HG03103 (cell line): ENCODE measurements at regions not wholly inside any gene's neighbourhood (a gene's known extent, or its start where the extent isn't known, plus 50 kb on each side); places are given as distances from the start of the nearest gene placed in this dataset.

Source experiments
- ATAC-seq: cut with Tn5 transposase; IDR thresholded peaks from one replicate; pipeline ENCODE4 v1.9.1; 2021; ENCODE audit warnings: low read depth; ENCODE audit not compliant: unreplicated experiment

- ATAC-seq = no peak
Measured at GRCh38 chr15:35320158-35320780, 225.7 kb downstream of the DPH6 start.

DNA sequence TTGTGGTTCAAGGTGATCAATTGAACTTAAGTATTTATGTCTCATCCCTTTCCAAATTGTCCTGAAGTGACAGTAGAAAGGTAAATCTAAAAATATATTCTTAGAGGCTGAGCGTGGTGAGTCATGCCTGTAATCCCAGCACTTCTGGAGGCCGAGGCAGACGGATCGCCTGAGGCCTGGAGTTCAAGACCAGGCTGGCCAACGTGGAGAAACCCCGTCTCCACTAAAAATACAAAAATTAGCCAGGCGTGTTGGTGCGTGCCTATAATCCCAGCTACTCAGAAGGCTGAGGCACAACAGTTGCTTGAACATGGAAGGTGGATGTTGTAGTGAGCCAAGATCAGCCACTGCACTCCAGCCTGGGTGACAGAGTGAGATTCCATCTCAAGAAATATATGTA lies 226.6 kb downstream of the DPH6 start:
- no peak for ATAC-seq

- no peak for ATAC-seq
Measured at GRCh38 chr15:35317217-35317616, 228.7 kb downstream of the DPH6 start.

DNA sequence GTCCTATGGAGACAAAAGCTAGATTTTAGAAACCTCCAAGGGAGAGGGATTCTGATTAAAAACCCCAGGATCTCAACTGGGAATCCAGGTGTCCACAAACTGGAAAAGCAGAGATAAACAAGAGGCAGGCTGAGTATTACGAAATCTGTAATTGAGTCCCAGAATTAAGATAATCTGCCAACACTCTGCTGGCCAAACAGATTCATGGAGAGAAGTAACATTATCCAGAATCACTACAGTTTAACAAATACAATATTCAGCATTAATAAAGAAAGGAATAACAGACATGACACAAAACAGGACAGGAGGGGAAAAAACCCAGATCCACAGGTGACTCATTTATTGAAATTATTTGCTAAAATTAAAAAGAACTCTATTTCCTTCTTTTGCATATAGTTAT lies 227.2 kb upstream of the NANOGP8 start:
- ATAC-seq = no peak

DNA sequence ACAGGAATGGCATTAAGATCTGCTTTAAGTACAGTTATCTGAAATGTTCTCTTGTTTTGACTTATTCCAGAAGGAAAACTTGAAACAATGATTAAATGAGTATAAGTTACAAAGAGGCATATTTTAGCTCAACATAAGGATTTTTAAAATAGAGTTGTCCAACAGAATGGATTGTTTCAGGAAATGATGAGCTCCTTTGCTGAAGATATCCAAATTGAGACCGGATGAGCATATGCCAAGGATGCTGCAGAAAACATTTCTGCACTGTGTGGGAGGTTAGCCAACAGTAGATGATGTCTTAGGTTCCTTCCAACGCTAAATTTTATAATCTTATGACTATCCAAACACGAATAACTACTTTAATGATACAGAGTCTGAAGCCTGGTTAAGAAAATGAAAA lies 226.5 kb upstream of the NANOGP8 start:
- ATAC-seq = no peak

DNA sequence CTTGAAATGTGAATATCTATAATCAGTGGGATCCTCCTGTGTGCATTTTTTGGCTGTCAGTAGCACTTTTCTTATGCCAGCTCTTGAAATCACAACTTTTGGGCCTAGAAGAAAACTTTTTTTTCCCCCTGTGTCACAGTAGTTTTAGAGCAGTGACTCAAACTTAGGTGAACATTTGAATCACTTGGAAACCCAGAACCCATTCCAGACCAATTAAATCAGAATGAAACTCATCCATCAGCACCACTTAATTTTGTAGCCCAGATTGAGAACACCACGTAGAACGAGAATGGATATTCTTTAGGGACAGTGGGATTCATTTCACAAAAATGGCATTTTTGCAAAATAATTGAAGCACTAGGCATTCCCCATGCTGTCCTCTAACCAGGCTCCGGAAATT lies 224.8 kb upstream of the NANOGP8 start:
- ATAC-seq = no peak

GRCh38 chr15:35308802-35309201 lies 223.7 kb upstream of the NANOGP8 start:
- no peak for ATAC-seq

DNA sequence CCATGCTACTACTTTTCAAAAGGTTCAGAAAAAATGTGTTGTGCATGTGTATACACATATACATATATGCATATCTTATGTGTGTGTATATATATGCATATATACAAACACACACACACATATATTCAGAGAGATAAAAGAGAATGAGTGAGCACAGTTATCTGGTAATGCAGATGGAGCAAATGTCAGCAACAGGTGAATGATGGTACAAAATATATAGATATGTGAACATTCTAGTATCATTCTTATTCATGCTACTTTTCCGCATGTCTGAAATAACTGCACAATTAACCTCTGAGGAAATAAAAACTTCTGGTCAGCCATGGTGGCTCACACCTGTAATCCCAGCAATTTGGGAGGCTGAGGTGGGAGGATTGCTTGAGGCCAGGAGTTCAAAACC lies 222.6 kb upstream of the NANOGP8 start:
- ATAC-seq = no peak

GRCh38 chr15:35307026-35307425 lies 221.9 kb upstream of the NANOGP8 start:
- no peak for ATAC-seq

- no peak for ATAC-seq
Measured at GRCh38 chr15:35306361-35306981, 221.4 kb upstream of the NANOGP8 start.

DNA sequence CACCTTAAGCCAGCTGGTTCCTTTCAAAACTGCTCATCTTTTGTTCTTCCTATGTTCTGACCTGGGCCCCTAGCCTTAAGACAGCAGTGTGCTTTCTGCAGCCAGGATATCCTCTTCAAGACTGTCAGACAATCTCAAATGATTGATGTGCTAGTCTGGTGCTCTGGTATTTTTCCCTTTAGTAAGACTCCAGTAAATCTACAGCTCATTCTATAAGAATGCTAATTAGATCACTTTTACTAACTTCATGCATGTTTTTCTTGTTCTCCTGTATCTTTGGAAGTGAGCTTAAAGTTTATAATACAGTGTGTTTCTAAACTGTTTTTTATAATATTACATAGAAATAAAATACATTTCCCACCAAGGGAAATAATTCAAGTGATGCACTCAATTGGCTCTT lies 220.9 kb upstream of the NANOGP8 start:
- no peak for ATAC-seq

- ATAC-seq = no peak
Measured at GRCh38 chr15:35305031-35305550, 220.0 kb upstream of the NANOGP8 start.

DNA sequence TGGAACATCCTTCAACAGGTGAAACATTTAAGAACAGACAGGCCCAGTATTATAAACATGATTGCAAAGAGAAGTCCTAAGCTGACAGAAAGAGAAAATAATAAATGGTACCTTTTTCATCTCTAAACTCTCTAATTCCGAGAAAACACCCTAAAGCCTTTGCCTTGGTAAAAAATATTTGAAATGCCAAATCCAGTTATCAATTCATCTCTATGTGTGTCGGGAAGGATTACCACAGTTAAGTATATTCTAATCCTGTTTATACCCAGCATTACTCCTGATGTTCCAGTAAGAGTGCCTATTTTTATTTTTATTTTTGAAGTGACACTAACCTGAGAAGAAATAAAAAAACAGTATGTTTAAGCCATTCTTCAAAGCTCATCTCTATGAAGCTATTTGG lies 219.3 kb upstream of the NANOGP8 start:
- ATAC-seq = no peak

- no peak for ATAC-seq
Measured at GRCh38 chr15:35302334-35302733, 217.2 kb upstream of the NANOGP8 start.

- no peak for ATAC-seq
Measured at GRCh38 chr15:35301088-35301487, 216.0 kb upstream of the NANOGP8 start.

DNA sequence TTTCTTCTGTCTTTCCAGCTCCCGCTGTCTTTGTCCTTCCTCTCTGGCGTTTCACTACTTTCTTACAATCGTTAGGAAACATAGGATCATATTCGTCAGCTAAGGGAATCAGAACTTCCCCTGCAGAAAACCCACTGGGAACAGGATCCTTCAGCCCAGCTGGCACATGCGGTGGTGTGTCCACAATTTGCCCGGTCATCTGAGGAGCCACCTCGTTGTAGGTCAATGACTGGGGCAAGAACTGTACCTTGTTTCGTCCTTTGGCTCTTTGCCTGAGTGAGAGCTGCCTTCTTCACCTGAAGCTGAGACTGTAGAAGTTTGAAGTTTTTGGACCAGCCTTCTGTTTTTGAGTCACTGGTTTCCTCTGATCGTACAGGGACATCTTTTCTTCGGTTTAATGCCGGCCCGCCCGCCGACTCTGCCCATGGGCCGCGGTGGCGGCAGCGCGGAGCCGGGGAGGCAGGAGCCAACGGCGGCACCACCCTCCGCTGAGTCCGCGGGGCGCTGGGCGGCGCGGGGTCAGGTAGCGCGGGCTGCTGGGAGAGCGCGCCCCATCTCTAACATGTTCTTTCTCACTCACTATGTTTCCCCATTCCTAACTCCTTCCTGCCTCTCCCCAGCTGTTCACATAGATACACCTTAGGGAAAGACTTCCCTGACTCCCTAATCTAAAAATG lies 214.1 kb upstream of the NANOGP8 start:
- ATAC-seq = no peak

DNA sequence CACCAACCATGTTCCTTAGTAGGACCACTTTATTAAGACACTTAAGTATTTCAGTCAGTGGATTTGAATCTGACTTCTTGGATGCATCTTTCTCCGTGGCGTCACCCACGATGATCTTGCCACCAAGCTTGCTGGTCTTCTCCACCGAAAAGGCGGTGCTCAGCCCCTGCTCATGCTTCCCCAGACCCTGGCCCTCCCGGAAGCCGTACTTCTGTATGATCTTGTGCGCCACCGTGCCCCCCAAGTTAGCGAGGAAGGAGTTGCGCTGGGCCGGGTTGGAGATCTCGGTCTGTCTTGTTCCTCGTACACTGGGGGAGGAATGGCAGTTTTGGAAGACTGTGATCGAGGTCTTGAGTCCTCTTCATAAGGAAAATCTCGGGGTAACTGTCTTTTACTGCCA lies 213.4 kb upstream of the NANOGP8 start:
- ATAC-seq = no peak

DNA sequence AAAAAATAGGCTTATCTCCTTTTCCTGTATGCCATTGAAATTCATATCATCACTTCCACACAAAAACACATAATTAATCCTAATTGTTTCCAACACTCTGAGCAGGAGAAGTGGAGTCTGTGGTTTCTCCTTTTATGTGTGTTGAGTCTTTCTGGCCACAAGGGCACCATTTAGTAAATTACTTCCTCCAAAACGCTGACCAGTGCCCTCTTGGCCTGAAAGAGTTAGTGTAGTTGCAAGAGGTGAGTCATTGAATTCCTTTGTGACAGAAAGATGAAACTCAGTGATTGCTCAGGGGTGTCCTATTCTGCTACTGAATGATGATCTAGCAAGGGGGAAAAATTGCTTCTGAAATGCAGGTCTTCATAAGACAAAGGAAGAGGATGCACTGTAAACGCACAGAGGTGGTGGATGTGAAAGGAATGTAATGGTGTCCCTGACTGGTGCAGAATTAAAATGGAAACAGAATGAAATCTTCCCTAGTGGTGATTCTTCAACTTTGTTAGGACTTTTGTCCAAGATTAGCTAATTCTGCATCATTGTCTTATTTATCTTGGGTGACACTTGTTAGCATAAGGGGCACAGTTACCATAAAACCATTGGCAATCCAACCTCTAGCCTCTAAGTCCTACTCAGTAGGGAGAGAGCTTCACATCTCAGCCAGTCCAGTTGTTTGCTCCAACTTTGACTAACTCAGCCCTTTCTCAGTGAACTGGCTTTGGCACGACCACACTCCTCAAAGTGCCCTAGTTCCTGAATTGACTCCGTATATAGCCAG lies 208.4 kb upstream of the NANOGP8 start:
- no peak for ATAC-seq

GRCh38 chr15:35290301-35290721 lies 205.2 kb upstream of the NANOGP8 start:
- no peak for ATAC-seq

DNA sequence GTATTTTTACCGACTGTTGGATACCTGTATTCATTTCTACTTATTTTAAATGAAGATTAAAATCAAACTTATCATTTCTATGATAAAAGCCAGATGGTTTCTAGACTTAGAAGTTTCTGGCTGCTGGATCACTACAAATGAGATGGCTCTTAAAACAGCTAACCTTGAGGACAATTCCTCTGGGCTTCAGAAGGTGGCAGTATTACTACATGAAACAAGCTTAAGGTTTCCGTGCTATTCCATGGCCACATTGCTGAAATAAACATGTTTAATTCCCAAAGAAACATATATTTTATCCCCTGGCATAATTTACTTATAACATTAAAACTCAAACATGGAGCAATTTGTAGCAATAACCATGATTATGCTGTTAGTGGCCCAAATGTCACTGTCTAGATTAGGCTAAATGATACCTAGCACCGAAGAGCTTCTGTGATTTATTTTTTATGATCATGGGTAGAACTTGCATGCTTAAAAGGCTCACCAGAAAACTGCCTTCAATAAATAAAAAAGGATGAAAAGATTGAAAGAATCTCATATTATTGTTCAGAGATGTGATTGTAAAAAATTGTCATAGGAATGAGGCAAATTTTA lies 204.0 kb upstream of the NANOGP8 start:
- ATAC-seq = no peak

DNA sequence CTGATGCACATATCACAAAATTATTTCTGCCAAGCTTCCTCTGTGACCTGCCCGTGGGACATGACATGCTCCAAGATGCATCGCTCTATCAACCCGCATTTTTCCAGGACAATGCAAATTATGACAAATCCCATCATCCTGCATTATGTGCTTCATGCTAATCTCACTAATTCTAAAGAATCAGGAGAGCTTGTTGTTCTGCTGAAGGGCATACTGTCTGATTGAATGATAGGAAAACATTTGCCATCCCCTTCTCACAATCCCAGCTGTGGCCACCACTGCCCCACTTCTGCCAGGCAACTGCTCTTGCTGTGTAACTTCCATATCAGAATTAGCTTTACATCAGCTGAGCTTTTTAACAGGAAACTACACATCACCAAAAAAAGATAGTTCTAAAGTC lies 203.5 kb upstream of the NANOGP8 start:
- ATAC-seq = no peak
